NCI-H1694 treated with DMSO at 0.1 percent for 48 hours (cell line): ENCODE measurements at regions not wholly inside any gene's neighbourhood (a gene's known extent, or its start where the extent isn't known, plus 50 kb on each side); places are given as distances from the start of the nearest gene placed in this dataset.

Experiments used
- DNase-seq: peaks from one replicate; lab custom pipeline; 2025; lab: John Stamatoyannopoulos, UW

DNA sequence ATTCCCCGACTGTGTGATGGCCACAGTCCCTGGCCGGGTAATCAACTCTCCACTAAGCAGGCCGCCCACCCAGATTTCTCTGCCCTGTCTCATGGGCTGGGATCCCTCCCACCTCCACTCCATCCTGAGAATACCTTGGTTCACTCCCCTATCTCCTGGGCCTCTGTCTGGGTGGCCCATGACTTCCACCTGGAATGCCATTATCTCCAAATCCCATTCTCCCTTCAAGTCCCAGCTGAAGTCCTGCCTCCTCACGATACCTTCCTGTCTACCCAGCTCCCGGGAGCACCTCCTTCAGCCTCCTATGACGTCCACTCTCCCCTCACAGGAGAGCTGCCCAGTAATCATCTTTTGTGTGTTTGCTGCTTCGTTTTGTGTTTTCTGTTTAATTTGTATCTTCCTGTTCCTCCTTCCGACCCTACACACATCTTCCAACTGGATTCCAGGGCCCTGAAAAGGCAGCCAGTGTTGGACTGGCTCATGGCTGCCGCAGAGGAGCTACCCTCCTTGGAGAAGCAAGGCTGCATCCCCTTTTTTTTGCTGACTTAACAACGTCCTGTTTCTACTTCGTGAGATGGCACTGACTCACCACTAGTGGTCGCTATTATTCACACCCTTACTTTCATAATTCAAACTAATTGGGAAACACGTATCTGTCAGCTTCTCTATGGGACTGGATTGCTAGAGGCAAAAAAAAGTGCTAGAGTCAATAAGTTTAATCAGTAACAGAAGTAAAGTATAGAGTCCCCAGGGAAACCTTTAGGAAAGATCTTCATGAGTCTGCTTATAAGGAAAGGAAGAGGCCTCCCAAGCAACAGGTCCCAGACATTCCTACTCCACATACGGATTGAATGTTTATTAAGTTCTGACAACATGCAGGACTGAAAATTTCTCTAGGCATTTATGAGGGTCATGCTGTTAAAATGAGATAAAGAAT is 171.9 kb upstream of the GATA6 start:
- peak; percentile 44 for DNase-seq

DNA sequence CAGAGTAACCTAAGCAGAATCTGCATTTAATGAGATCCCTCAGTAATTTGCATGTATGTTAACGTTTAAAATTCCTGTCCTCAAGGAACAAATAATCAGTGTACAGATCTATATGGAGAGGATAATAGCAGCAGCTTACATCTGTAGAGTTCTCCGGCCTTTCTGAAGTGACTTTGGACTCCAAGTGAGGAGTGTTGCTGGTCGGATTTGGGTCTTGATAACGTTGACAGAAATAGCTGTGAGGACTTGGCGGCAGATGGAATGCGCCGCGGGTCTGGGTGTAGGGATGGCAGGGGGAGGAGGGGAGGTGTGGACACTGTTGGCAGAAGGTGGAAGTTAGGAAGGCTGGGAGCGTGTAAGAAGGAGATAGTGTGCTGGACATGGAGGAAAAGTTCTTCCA is 170.9 kb upstream of the GATA6 start:
- no peak for DNase-seq

DNA sequence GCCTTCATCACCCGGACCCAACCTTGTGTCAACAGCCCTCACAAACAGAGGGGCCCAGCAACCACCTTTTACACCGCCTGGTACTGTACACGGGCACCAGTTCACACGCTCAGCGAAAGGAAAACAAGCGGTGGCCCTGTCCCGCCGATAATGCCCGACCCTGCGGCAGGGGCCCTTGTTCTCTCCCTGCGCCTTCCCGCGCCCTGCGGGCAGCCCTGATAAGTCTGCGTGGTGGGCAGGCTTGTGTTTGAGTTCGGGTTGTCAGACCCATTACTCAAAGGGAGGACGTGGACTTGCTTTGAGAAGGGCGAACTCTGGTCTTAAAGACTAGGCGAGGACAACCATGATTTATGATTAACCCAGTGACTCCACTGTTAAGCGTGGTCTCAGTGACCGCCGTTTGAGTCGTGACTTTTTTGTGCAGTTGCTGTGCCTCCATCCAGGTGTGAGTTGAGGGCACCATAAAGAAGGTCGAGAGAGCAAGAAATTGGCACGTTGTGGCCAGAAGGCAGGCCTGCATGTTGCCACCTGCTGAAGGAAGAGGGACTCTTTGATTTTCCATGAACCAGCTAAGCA is 167.4 kb upstream of the GATA6 start:
- no peak for DNase-seq

DNA sequence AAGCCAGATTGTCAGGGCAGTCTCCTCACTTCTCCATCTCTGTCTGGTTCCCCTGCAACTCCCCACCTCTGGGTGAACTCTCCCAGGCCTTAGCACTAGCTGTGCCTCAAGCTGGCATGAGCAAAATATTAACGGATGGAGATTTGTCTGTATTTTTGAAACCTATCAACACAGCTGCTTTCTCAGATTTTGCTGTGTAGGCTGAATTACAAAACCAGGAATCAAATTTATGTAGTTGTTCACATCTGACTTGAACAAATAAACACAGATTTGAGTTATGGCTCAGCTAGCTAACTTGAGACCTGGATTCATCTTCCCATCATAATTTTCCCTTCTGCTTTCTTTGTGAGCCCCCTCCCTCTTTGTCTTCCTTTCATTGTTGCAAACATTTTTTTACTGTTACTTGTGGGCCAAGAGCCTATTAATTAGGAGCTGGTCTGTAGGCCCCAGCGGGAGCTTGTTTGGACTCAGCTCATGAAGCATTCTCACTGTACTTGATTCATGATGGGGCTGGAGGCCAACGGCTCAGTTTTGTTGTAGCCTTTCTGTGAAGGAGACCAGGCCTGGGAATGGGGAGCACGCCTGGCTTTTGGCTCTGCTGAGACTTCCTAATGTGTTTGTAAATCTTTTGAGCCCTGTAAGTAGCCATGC is 164.1 kb upstream of the GATA6 start:
- no peak for DNase-seq

DNA sequence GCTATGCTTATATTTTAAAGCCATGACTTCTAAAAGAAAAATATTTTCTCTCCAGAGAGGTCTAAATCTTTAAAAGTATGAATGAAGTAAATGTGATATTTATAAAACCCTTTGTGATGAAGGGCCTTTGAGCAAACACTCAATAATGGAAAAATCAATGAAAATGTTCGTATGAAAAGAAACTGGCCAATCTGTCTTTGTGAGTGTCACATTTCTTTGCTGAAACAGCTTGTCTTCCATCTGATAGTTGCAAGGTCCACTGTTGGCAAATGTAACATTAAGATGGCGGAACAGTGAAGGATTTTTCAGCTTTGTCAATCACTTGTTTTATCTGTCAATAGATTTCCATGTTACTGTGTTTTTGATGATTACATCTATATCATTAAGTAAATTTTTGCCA is 162.9 kb upstream of the GATA6 start:
- no peak for DNase-seq

DNA sequence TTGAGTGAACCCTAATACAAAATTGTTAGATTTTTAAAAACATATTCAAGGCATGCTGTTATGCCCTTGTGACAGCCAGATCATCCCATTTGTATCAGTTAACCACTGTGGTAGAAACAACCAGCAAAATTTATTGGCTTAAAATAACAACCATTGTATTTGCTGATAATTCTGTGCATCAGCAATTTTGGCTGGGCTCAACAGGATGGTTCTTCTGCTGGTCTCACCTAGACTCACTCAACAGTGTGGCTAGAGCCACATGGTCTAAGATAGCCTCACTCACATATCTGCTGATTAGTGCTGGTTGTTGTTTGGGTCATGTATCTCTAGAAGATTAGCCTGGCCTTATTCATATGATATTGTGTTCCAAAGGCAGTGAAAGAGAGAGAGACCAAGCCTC is 160.1 kb upstream of the GATA6 start:
- no peak for DNase-seq

DNA sequence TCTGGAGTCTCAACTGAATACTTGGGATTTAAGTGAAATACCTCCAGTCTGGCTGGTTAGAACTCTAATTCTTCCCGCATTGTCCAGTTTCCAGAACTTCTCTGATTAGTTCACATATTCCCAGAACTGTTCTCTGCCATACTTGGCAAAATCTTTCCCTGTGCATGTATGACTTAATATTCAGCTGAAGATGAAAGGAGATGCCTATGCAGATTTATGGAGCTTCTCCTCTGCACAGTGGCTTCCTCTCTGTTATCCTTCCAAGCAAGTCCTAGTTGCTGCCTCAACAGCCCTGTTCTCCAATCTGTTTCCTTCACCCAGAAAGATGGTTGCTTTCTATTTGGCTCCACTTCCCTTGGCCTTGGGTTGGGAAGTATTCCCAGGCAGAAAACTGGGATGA is 155.4 kb upstream of the GATA6 start:
- no peak for DNase-seq

DNA sequence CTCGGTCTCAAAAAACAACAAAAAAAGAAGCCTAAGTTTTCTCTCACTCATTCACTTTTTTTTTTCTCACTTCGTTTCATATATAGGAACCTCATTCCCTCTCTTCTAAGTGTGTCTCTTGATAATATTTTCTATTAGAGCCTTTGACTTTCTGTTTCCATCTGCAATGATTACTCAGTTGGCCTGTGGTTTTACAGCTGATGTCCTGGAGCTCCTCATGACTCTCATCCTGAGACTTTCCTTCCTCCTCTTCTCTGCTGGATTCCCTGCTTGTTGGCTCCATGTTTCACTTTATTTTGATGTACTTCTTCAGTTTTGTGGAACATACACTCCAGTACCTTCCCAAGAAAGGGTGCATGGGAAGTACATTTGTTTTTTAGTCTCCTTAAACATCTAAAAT is 154.2 kb upstream of the GATA6 start:
- no peak for DNase-seq

DNA sequence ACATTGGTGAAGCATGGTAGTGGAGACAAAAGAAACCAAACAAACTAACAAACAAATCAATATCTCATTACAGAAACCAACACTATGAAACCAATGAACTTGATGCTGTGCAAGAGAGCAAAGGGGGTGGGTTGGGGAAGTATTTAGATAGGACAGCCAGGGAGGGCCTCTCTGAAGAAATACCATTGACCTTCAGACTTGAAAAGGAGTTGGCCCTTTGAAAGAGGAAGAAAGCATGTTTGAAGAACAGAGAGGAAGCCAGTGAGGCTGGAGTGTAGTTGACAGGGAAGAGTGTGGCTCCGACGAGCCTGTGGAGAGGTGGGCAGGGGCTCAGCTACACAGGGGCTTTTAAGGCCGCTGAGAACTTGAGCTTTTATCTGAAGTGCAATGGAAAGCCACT is 151.0 kb upstream of the GATA6 start:
- DNase-seq, result no peak

DNA sequence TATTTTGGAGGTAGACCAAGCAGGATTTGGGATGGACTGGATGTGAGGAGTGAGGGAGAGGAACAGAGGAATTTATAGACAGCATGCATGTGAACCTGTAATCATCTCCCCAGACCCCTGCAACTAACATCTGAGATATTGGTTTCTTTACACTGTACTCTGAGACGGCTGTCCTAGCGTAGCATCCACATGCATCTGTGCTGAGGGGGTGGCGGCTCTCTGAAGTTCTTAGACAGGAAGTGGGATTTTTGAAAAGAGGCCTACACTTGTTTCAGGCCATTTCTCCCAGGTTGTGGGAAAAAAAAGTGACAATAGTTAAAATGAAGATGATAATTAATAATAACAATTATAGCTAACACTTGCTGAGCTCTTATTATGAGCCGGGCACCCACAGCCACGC is 150.2 kb upstream of the GATA6 start:
- no peak for DNase-seq

DNA sequence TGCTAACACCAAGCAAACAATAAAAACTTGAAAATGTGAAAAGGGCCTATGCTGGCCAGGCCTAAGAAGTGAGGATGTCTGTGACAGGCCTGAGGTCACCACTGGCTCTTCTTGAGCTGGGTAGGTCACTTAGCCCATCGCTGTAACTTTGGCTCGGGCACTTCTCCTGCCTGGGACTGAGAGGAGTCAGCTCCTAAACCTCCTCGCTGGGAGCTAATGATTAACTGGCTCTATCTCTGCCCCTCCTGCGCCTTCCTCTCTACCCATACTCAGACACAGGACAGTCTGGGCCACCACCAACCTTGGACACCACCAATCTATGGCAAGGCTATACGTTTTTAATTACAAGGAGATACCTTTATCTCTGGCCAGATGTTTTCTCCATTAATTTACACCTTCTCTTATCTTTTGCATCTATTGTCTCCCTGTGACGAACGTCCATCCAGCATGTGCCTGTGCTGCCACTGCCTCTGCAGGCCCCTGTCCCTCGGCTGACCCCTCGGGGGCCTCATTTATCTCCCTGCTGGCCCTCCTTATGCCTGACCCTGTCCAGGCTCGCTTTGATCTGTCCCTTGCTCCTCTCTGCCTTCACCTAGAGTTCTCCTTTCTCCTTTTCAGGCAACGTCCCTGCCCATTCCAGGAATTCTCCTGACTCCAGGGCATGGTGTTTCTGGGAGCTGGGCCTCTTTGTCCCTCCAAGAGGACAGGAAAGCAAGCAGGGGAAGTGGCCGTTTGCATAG is 149.1 kb upstream of the GATA6 start:
- DNase-seq, result no peak

DNA sequence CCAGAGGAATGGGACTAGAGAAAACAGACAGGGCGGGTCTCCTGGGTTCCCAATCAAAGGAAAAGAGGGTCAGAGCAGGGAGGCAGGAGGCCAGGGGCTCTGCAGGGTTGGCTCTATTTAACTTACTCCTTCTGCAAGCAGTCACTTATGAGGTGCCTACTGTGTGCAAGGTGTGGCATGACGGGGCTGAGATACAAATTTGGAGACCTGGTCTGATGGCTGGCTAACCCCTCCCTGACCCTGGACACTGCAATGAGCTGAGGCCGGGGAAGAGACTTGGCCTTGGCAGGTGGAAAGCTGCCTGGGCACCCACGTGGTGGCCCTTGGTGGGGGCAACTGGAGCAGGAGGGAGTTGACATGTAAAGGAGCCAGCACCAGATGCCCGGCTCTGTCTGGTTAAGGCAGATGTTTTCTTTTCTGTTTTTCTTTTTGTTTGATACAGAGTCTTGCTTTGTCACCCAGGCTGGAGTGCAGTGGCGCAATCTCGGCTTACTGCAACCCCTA is 148.5 kb upstream of the GATA6 start:
- DNase-seq, result no peak

DNA sequence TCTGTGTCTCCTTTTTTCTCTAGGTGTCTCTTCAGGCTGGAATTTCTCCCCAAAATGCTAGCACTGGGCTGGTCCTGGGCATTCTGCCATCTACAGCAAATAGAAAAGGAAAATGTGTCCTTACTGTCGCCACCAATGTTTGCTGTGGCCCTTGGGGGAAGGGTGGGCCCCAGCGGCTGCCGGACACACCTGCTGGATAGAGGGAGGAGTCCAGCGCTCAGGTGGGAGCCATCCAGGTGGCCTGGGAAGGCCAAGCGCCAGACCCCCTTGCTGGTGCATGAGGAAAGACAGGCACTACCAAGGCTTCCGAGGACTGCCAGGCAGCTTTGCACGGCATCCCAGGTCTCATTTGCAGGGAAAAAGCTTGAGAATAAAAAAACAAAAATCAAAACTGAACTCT is 147.7 kb upstream of the GATA6 start:
- no peak for DNase-seq

DNA sequence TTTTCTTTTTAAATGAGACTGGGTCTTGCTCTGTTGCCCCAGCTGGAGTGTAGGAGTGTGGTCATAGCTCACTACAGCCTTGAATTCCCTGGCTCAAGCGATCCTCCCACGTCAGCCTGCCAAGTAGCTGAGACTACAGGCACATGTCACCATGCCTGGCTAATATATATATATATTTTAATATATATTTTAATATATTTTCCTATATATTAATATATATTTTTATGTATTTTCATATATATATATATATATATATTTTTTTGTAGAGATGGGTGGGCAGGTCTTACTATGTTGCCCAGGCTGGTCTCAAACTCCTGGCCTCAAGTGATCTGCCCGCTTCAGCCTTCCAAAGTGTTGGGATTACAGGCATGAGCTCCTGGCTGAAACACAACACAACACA is 144.5 kb upstream of the GATA6 start:
- no peak for DNase-seq

DNA sequence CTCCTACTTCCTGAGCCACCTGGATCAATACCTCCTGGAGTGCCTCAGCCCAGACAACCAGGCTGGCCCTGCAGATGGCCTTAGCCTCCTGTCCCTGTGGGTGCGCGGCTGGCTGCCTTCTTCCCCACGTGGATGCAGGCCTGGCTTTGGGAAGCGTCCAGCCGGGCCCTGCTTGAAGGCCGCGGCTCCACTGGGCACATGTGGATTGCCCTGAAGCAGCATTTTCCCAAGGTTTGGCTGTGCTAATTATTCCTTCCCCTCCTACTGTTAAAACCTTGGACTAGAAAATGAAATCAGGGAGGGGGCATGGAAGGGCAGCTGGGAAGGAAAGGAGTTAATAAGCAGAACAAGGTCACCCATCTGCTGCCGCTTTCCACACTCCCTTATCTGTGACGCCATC is 143.0 kb upstream of the GATA6 start:
- no peak for DNase-seq

DNA sequence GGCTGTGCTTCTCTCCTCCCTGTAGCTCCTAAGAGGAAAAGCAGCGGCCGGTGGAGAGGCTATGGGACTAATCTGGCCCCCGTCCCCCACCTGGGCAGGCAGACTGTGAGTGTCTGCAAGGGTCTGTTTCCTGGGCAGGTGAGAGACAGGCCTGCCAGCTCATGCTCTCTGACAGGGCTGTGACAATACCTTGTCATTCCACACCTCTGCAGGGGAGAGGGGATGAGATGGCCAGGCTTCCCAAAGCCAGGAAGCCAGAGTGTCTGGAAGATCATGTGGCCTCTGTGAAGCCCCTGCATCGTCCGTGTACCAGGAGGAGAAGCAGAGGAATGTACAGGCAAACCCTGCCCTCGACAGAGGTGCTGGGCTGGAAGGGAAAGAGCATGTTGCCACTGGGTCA is 142.5 kb upstream of the GATA6 start:
- DNase-seq, result no peak

DNA sequence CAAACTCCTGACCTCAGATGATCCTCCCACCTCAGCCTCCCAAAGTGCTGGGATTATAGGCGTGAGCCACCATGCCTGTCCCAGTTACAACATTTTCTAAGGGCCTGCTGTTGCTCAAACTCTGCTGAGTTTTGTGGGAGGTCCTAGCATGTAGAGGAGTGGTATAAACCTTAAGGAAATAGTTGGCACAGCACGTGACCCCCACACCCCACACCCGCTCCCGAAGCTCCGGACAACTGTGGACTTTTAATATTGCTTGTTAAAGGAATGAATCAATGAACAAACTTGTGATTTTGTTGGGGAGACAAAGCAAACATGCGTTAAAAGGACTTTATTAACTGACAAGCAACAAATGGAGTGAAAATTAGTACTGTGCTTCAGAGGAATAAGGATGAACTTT is 137.8 kb upstream of the GATA6 start:
- DNase-seq, result no peak

DNA sequence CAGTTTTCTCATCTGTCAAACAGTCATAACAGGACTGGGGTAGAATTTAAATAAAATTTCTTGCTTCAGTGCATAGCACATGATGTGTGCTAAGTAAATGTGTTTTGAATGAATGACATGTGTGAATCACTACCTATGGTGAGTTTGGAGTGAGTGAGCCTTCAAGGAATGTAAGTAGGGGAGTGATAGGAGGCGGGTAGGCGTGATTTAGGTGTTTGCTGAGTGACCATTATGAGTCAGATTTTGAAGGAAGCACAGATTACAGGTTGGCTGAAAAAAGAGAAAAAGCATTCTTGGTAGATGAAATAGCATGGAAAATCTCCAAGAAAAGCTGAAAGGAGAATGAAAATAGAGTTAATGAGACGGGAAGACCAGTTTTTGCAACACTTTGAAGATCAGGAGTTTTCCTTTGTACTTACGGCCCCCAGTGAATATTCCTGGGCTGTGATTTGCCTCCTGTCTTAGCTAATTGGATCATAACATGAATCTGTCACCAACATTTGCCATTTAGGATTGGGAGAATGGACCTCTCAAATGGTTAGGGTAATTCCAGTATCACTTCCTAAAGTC is 136.9 kb upstream of the GATA6 start:
- DNase-seq, result no peak

DNA sequence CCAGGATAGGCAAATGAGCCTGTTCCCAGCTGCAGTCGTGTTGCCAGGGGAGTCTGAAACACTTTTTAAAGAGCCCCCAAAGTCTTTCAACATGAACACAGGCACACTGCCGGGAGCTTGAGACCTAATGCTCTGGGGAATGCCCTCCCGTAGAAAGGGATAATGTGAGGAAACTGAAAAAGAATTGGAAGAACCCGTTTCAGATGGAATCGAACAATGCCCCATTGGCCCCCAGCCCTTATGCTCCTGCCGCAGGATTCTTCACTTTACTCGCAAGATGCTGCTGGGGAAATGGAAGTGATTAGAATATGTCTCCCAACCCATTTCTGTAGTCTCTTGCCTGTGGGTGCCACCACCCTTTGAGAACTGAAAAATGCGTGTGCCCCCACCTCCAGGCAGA is 136.3 kb upstream of the GATA6 start:
- DNase-seq, result no peak

DNA sequence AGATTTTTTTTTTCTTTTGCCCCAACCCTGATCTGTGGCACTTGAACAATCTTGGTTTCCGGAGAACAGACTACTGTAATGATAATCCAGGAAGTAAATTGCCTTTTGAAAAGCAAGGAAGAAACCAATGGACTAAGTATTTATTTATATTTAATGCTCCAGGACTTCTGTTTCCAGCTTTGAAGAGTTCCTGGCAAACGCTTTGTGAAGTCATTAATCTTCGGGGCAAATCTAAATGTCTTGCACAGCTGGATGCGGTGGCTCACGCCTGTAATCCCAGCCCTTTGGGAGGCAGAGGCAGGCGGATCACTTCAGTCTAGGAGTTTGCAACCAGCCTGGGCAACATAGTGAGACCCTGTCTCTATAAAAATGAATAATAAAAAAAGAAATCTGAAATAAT is 135.1 kb upstream of the GATA6 start:
- DNase-seq, result no peak

DNA sequence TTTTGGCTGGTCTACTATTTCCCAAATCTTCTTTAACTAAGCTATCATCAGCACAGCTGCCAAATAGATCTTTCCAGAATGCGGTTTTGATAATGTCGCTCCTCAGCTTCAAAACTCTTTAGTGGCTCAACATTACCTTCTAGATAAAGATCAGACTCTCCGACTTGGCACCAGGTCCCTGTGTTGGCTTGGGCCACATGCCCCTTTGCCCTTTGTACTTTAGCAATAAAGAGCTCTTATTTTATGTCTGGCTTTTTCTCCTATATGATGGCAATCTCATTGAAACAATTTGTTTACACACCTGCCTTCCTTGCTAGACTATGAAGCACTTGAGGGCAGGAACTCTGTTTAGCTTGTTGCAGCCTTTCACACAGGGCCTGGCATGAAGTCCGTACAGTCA is 128.9 kb upstream of the GATA6 start:
- DNase-seq, result no peak

DNA sequence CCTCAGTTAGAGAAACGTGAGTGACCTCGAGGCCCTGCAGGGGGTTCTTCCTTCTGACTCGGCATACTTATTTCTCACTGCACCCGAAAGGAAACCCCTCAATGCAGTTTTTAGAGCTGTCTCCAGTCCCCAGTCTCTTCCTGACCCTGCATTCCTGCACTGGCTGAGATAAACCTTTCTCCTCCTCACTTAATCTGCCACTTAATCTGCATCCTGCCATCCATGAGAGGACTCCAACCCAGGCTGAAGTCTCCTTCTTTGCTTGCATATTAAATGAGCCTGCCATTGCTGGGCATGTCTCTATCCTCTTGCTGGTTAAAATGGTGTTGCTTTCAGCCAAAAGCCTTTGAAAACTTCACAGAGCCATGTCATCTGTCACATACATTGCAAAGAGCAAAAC is 125.6 kb upstream of the GATA6 start:
- DNase-seq, result no peak
